HG03060 (cell line): ENCODE measurements at regions not wholly inside any gene's neighbourhood (a gene's known extent, or its start where the extent isn't known, plus 50 kb on each side); places are given as distances from the start of the nearest gene placed in this dataset.

ENCODE experiments used
- ATAC-seq: cut with Tn5 transposase; IDR thresholded peaks from one replicate; pipeline ENCODE4 v1.9.1; 2021; ENCODE audit warnings: low read depth, moderate number of reproducible peaks; ENCODE audit not compliant: unreplicated experiment

DNA sequence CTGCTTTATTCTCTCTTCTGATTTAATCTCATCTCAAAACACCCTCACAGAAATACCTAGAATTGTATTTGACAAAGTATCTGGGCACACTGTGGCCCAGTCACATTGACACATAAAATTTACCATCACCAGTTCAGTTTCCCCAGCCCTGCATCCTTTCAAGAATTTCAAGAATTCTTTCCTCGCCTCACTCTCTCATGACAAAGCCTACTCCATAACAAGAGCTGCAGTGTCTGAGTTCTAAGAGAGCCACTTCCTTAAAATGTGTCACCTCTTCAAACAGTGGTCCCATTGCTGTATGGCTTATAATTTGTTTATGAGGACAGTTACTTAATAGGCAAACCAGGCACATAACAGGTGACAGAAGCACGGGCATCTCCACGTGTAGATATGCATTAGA is 90.9 kb upstream of the STK39 start:
- no peak for ATAC-seq

DNA sequence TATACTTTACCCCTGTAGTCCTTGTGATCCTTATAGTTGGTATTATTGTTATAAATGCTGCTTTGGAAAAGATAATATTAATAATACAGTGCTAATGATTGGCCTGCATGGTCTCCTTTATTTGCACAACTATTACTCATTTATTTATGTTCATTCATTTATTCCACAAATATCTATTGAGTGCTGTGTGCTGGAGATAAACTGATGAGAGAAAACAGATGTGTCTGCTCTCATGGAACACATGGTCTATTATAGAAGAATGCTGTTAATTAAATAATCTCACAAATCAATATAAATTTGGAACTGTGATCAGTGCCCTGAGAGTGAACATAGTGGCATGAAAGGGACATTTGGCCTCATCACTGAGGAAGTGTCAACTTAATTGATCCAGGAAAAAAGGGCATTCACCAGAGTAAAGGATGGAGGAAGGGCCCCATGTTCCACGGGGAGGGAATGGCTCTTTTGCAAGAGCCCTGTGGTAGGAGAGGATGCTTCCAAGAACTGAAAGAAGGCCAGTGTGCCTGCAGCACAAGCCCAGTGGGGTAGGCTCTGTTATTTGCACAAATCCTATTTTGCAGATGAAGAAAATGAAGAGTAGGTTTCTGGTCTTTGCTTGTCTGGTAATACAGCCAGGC is 91.5 kb upstream of the STK39 start:
- no peak for ATAC-seq

GRCh38 chr2:168340931-168341330 is 93.5 kb upstream of the STK39 start:
- ATAC-seq, result no peak

- no peak for ATAC-seq
Measured at GRCh38 chr2:168343586-168343985, 96.2 kb upstream of the STK39 start.

- ATAC-seq, result no peak
Measured at GRCh38 chr2:168344706-168345105, 97.3 kb upstream of the STK39 start.

DNA sequence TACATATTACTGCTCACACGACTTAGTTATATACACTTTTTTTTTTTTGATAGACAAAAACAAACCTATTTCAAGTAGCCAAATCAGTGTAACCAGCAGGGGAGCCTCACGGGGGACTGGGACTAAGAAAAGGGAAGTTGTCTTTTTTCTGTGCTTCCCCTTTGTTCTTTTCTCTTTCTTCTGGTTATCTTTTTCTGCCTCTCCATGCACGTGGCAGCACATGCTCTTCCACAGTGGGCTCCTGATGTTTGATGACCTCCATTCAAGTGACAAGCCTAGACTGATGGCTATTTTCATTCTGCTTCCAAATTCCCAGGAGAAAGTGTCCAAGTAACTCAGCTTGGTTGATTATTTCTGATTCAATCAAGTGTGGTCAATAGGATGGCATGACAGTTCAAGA is 98.2 kb upstream of the STK39 start:
- no peak for ATAC-seq

DNA sequence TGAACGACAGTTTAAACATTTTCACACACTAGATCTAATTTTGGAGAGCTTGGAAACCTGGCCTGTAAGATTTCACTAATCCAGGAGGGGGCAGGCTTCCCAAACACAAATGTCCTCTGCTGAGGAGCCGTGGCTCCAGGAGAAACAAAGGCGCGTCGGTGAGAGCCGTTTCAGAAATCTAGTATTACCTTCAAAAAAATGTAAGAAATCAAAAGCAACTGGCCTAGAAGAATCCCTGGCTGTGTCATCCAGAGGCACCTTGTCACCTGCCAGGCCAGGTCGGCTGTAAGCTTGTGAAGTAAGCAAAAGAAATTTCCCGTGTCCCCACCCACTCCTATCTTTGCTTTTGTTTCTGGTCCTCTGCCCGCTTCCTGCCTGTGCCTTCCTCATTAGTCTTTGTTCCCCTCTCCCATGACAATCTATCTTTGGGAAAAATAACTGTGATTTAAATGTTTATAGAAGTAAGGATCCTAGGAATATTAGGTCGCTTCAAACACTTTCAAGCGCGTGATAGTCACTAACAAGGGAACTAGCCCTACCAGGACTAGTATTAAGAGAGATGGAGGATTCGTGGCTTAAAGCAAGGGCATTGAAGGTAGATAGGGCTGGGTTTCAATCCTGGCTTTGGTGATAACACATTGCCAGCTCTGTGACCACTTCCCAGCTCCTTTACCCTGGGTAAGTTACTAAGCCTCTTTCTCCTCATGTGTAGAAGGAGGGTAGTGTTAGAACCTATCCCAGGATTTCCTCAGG is 99.5 kb upstream of the STK39 start:
- no peak for ATAC-seq

GRCh38 chr2:168348076-168348475 is 100.7 kb upstream of the STK39 start:
- ATAC-seq, result no peak

DNA sequence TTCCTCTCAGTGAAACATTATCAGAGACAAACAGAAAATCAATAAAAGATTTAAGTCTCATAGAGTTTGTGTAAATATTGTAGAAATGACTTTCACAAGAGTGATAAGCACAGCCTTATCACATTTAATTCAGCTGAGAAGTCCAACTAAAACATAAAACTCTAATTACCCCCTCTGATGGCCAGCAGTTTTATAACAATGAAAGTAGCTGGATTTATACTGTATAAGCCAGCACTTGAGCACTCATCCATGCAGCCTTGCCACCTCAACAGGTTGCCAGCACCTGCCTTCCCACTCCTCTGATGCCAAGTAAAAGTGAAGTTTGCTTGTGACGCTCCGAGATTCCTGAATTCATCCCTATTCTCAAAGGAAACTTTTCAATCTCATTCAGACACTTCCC is 103.0 kb upstream of the STK39 start:
- no peak for ATAC-seq

DNA sequence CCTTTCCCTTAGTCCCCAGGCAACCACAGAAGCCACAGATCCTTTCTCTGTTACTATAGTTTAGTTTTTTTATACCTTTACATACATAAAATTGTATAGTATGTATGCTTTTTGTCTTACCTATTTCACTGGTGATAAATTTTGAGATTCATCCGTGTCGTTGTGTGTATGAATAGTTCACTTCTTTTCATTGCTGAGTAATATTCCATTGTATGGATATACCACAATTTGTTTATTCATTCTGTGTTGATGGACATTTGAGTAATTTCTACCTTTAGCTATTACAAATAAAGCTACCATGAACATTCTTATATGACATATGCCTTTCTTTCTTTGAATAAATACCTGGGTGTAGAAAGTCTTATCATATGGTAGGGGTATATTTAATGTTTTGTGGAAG is 102.8 kb upstream of the CERS6 start:
- no peak for ATAC-seq

DNA sequence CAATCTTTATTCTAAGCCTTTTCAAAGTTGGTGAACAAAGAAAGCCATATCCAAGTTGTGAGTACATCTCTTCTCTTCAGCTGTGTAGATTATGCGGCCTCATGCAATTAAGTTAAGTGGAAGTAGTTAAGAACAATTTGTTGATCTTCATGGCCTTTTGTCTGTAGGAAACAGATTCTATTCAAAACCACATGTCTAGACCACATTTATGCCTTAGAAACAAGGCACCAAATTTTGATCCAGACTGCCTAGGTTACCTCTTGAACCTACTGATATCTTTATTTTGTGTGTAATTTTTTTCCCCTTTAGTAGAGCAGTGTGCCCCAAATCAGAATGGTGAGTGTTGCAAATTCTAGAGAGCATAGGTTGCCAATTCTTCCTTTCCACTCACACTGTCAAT is 101.6 kb upstream of the CERS6 start:
- ATAC-seq, result no peak

- no peak for ATAC-seq
Measured at GRCh38 chr2:168355121-168355520, 101.0 kb upstream of the CERS6 start.

DNA sequence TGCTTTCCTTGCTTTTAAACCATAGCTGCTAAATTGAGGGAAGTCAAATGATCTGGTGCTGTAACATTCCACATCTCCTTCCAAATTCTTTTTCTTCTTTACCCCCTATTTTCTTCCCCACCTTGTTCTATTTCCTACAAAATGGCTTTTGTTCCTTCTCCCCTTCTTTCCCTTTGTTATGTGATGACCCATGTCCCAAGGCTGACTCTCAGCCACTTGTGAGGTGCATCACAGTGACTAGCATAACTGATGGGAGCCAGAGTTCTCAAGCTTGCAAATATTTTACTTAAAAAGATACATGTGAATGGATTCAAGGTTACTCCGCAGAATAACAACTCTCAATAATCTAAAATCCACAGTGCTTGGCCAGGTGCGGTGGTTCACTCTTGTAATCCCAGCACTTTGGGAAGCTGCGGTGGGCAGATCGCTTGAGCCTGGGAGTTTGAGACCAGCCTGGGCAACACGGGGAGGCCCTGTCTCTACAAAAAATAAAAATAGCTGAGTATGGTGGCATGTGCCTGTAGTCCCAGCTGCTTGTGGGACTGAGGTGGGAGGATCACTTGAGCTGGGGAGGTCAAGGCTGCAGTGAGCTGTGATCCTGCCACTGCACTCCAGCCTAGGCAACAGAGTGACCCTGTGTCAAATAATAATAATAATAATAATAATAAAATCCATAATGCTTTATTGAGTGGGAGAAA is 100.1 kb upstream of the CERS6 start:
- ATAC-seq, result no peak

- ATAC-seq, result no peak
Measured at GRCh38 chr2:168356477-168356835, 99.6 kb upstream of the CERS6 start.

DNA sequence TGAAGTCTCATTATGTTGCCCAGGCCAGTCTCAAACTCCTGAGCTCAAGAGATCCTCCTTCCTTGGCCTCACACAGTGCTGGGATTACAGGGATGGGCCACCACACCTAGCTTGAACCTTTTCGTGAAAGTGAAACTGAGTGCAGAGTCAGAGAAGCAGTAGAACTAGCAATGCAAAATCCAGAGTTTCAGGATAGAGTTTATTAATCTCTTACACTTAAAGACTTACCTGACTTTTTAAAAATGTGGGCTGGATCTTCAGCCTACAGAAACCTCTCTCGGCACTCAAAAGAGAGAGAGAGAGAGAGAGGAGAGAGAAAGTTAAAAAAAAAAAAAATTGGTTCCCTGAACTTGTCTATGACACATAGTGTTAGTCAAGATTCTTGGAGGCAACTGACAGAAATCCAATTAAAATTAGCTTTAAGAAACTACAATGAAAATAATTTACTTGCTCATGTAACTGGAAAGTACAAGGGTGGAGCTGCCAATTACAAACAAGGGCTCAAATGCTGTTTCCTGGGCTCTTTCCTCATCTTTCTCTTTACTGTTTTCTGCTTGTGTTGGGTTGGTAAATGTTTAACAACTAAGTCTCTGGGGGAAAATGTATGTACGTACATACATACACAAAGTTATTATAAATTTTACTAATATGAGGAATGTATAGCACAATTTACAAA is 98.1 kb upstream of the CERS6 start:
- no peak for ATAC-seq

DNA sequence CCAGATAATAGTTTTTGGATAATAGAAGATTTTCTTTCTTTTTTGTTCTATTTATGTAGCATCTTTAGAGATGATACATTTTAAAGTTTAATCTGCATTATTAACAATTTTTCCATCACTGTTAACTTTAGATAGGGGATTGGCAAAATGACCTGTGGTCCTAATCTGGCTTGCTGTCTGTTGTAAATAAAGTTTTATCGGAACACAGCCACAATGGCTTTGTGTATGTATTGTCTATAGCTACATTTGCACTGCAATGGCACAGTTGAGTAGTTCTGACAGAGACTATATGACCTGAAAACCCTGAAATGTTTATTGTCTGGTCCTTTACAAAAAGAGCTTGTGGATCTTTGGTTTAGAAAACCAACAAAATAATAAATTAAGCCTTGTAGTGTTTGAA is 97.0 kb upstream of the CERS6 start:
- ATAC-seq, result no peak

GRCh38 chr2:168363347-168364092 is 92.6 kb upstream of the CERS6 start:
- ATAC-seq, result no peak

DNA sequence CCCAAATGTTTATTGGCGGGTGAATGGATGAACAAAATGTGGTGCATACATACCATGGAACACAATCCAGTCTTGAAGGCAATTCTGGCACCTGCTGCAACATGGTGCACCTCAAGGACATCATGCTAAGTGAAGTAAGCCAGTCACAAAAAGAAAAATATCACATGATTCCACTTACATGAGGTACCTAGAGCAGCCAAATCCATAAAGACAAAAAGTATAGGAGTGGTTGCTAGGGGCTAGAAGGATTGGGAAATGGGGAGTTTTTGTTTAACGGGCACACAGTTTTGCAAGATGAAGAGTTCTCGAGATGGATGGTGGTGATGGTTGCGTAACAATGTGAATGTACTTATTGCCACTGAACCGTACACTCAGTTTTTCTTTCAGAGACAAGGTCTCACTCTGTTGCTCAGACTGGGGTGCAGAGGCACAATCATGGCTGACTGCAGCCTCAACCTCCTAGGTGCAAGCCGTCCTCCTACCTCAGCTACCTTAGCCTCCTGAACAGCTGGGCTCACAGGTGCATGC is 90.9 kb upstream of the CERS6 start:
- no peak for ATAC-seq

DNA sequence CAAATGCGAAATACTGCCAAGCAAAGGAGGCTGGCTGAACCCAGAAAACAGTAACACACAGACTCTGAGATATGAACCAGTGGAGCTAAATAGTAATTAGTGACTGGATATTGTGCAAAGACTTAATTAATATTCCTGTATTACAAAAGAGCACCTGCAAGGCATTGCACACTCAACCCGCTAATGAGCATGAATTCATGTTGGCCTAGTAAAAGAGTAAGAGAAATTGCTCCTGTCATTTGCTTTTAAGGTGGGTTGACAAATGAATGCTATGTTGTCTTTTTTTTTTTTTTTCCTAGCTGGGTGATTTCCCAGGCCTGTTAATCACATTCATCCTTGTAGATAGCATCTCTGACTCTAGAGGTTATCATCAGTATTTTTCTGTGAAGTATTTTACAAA is 87.0 kb upstream of the CERS6 start:
- ATAC-seq, result no peak

- no peak for ATAC-seq
Measured at GRCh38 chr2:168371273-168372019, 84.6 kb upstream of the CERS6 start.
